ENCODE measurements at regions not wholly inside any gene's neighbourhood (a gene's known extent, or its start where the extent isn't known, plus 50 kb on each side); places are given as distances from the start of the nearest gene placed in this dataset.

DNA sequence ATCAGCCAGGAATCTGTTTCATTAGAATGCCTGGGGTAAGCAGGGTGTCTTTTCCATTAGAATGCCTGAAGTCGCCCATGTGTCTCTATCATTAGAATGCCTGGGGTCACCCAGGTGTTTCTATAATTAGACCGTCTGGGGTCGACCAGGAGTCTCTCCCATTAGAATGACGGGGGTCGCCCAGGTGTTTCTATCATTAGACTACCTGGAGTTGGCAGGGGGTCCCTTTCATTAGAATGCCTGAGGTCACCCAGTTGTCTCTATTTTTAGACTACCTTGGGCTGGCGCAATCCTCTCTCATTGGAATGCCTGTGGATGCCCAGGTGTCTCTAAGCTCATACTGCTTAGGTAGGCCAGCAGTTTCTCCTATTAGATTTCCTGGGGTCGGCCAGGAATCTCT, 1447.6 kb downstream of the UQCRFS1 start:
- no peak for FAIRE-seq

DNA sequence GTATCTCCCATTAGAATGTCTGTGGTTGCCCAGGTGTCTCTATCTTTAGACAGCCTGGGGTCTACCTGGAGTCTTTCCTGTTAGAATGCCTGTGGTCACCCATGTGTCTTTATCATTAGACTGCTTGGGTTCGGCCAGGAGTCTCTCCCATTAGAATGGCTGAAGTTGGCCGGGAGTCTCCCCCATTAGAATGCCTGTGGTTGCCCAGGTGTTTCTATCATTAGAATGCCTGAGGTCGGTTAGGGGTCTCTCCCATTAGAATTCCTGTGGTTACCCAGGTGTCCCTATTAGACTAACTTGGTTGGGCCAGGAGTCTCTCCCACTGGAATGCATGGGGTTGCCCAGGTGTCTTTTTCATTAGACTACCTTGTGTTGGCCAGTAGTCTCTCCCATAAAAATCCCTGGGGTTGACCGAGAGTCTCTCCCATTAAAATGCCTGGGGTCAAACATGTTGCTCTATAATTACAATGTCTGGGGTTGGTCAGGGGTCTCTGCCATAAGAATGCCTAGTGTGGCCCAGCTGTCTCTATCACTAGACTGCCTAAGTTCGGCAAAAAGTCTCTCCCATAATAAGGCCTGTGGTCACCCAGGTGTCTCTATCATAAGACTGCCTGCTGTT, 1448.7 kb downstream of the UQCRFS1 start:
- no peak for FAIRE-seq
- DNase-seq (ENCODE audit: insufficient read length, low spot score), result no peak

More for the DNA sequence above, 1447.6 kb downstream of the UQCRFS1 start:
- no peak for DNase-seq (ENCODE audit: insufficient read length, low spot score)

DNA sequence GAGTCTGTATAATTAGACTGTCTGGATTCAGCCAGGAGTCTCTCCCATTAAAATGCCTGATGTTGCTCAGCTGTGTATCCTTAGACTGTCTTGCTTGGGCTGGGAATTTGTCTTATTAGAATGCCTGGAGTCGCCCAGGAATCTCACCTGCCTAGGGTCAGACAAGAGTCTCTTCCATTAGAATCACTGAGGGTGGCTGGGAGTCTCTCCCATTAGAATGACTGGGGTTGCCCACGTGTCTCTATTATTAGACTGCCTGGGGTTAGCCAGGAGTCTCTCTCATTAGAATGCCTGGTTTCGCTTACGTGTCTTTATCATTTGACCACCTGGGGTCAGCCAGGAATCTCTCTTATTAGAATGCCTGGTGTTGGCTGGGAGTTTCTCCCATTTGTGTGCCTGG, 1450.0 kb downstream of the UQCRFS1 start:
- DNase-seq (ENCODE audit: insufficient read length, low spot score) (no peak), FAIRE-seq (no peak)

DNA sequence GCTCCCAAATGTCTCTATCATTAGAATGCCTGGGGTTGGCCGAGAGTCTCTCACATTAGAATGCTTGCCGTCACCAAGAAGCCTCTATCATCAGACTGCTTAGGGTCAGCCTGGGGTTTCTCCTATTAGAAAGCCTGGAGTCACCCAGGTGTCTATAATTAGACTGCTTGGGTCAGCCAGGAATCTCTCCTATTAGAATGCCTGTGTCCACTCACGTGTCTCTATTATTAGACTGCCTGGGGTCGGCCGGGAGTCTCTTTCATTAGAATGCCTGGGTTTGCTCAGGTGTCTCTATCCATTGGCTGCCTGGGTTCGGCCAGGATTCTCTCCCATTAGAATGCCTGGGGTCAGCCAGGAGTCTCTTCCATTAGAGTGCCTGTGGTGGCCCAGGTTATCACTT, 1453.1 kb downstream of the UQCRFS1 start:
- DNase-seq (ENCODE audit: insufficient read length, low spot score), result no peak
- no peak for FAIRE-seq

DNA sequence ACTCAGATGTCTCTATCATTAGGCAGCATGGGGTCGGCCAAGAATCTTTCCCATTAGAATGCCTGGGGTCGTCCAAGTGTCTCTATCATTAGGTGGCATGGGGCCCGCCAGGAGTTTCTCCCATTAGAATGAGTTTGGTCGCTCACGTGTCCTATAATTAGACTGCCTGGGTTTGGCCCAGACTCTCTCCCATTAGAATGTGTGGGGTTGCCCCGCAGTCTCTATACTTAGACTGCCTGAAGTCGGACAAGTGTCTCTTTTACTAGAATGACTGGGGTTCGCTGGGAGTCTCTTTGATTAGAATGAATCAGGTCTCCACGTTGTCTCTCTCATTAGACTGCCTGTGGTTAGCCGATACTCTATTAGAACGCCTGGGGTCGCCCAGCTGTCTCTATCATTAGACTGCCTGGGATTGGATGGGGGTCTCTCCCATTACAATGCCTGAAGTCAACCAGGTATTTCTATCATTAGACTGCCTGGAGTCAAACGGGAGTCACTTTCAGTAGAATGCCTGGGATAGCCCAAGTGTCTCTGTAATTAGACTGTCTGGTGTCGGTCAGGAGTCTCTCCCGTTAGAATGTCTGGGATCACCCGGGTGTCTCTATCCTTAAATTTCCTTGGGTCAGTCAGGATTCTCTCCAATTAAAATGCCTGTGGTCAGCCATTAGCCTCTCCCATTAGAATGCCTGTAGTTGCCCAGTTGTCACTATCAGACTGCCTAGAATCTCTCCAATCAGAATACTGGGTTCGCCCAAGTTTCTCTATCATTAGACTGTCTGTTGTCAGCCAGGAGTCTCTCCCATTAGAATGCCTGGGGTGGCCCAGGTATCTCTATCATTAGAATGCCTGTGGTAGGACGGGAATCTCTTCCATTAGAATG, 1454.1 kb downstream of the UQCRFS1 start:
- FAIRE-seq (no peak), DNase-seq (ENCODE audit: insufficient read length, low spot score) (no peak)

DNA sequence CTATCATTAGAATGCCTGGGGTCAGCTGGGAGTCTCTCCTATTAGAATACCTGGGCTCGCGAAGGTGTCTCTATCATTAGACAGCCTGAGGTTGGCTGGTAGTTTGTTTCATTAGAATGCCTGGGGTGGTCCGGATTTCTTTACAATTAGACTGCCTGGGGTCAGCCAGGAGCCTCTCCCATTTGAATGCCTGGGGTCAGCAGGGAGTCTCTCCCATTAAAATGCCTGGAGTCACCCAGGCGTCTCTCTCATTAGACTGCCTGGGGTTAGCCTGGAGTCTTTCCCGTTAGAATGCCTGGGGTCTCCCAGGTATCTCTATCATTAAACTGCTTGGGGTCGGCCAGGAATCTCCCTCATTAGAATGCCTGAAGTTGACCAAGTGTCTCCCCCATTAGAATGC, 1458.3 kb downstream of the UQCRFS1 start:
- DNase-seq (ENCODE audit: insufficient read length, low spot score) (no peak), FAIRE-seq (no peak)

DNA sequence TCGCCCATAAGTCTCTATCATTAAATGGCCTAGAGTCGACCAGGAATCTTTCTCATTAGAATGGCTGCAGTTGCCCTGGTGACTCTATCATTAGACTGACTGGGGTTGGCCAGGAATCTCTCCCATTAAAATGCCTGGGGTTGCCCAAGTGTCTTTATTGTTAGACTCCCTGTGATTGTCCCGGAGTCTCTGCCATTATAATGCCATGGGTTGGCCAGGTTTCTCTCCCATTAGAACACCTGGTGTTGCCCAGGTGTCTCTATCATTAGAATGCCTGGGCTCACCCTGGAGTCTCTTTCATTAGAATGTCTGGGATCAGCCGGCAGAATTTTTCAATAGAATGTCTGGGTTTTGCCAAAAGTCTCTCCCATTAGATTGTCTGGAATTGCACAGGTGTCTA, 1459.3 kb downstream of the UQCRFS1 start:
- DNase-seq (ENCODE audit: insufficient read length, low spot score) (no peak), FAIRE-seq (no peak)

DNA sequence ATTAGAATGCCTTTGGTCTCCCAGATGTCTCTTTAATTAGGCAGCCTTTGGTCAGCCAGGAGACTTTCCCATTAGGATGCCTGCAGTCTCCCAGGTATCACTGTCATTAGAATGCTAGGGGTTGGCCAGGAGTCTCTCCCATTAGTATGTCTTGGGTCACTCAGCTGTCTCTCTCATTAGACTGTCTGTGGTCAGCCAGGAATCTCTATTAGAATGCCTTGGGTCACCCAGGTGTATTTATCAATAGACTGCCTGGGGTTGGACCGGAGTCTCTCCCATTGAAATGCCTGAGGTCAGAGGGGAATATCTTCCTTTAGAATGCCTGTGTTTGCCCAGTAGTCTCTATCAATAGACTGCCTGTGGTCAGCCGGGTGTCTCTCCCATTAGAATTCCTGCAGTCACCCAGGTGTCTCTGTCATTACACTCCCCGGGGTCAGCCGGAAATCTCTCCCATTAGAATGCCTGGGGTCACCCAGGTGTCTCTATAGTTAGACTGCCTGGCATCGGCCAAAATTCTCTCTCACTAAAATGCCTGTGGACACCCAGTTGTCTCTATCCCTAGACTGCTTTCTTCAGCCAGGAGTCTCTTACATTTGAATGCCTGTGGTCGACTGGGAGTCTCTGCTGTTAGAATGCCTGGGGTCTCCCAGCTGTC, 1460.3 kb downstream of the UQCRFS1 start:
- DNase-seq (ENCODE audit: insufficient read length, low spot score) (no peak), FAIRE-seq (no peak)

DNA sequence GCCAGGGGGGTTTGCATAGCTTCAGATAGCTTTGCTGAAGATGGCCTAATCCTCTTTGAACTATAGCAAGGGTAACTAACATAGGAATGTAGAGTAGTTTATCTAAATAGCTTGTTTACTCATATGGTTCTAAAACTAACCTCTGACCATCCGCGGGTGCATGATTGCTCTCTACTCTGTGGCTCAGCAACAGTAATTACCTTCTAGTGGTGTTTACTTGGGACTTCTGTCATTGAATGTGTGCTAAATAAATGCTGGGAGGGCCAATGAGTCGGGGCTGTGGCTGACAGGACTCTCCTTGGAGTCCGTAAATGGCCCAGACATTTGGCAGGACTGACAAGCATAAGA, 1461.9 kb downstream of the UQCRFS1 start:
- FAIRE-seq (no peak), DNase-seq (ENCODE audit: insufficient read length, low spot score) (no peak)

DNA sequence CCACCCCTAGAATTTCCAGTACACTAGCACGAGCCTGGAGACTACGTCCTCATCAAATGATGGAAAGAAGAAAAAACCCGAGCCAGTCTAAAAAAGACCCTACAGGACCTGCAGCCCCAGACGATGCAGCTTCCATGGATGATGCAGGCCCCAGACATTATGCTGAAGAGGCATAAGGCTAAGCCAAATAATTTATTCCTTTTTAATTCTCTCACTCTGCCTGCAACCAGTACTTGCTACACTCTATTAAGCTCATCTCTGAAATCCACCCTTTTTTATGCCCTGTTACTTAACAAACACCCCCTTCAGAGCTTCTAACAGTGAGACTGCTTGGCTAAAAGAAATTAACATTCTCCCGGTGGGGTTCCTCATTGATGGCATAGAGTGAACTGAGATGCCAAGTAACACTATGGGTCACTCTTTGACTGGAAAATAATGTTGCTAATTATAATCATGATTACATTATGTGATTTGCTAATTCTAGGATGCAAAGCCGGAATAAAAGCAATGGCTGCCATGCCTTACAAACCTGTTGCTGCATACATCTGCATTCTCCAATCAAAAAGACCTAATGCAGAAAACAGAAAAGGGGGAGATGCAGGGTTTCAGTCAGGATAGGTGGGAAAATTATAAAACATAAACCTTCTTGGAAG, 1462.4 kb downstream of the UQCRFS1 start:
- FAIRE-seq (no peak), DNase-seq (ENCODE audit: insufficient read length, low spot score) (no peak)

DNA sequence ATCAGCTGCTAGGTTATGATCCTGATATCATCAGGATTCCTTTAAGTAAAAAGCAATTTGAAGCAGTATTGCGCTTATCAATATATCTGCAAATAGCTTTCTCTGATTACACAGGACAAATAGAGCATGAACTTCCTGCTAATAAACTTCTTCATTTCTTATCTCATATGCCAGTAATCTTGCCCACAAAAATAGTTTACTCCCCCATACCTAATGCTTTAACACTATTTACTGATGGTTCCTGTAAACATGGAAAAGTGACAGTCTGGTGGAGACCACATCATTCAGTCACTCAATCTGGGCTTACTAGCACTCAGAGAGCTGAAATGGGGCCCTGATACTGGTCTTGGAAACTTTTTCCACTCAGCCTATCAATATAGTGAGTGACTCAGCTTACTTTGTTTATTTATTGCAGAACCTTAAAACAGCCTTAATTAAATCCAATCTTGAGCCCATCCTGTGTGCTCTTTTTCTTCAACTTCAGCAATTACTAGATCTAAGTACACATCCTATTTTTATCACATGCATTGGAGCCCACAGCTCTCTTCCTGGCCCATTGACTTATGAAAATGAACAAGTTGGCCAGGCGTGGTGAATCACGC, 1464.3 kb downstream of the UQCRFS1 start:
- no peak for DNase-seq (ENCODE audit: insufficient read length, low spot score)
- FAIRE-seq, result no peak

DNA sequence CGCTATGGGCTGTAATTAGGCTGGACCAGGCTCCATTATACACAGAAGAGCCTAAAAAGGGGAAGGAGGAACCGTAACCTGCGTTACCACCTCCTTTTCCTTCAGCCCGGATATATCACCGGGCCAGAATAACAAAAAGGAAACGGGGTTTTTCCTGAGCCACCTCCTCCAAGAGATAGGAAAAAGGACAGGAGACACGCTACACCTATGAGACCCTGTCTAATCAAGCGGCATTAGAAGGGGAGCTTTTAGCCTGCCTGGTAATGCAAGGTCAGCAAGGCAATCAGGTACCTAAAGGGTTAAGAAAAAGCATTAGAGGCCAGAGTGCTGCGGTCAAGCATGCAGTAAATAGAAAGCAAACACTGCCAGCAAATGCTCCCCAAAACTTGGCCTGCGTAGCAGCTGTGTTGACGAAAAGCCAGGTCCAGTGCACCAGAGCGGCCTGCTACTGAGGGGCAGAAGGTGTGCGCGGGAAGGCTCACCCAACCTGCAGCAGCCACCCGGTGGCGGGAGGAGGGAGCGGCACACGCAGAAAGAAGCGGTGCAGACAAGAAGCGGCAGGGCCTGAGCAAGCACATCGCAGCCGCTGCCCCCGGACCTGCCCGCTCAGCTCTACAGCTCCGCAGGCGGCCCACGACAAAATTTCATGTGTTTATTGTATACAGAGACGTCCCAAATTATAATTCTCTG, 1466.1 kb downstream of the UQCRFS1 start:
- DNase-seq (ENCODE audit: insufficient read length, low spot score), result no peak
- no peak for FAIRE-seq

DNA sequence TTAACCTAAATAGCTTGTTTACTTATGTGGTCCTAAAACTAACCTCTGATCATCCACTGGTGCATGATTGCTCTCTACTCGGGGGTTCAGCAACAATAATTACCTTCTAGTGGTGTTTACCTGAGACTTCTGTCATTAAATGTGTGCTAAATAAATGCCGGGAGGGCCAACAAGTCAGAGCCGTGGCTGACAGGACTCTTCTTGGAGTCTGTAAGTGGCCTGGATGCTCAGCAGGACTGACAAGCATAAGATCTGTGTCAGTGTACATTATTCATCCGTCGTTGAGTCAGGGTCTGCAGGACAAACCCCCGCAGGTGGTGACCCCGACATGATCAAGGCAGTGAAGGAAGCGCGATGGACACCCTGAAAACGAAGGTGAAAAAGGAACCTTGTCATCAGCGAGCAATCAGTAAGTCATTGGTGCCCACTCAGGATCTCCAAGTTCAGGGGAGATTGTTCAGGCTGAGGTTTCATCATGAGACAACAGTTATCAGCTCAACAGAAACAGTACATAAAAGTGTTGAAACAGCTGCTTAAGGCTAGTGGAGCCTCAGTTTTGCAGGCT, 1466.9 kb downstream of the UQCRFS1 start:
- DNase-seq (ENCODE audit: insufficient read length, low spot score) (no peak), FAIRE-seq (no peak)

DNA sequence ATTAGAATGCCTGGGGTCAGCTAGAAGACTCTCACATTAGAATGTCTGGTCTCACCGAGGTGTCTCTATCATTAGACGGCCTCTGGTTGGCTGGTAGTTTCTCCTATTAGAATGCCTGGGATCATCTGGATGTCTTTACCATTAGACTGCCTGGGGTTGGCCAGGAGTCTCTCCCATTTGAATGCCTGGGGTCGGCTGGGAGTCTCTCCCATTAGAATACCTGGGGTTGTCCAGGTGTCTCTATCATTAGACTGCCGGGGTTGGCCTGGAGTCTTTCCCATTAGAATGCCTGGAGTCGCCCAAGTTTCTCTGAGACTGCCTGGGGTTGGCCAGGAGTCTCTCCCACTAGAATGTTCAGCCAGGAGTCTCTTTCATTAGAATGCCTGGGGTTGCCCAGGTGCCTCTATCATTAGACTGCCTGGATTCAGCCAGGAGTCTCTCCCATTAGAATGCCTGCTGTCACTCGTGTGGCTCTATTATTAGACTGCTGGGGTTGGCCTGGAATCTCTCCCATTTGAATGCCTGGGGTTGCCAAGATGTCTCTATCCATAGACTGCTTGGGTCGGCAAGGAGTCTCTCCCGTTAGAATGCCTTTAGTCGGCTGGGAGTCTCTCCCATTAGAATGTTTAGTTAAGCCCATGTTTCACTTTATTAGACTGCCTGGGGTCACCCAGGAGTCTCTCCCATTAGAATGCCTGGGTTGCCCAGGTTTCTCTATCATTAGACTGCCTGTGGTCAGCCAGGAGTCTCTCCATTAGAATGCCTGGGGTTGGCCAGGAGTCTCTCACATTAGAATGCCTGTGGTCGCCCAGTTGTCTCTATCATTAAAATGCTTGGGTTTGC, 1467.8 kb downstream of the UQCRFS1 start:
- FAIRE-seq (no peak), DNase-seq (ENCODE audit: insufficient read length, low spot score) (no peak)

DNA sequence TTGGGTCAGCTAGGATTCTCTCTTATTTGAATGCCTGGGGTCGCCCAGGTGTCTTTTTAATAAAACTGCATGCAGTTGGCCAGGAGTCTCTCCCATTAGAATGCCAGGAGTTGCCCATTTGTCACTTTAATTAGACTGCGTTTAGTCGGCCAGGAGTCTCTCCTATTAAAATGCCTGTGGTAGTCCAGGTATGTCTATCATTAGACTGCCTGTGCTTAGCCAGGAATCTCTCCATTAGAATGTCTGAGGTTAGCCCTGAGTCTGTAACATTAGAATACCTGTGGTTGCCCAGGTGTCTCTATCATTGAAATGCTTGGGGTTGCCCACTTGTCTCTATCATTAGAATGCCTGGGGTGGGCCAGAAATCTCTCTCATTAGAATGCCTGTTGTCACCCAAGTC, 1470.9 kb downstream of the UQCRFS1 start:
- DNase-seq (ENCODE audit: insufficient read length, low spot score), result no peak
- FAIRE-seq, result no peak

DNA sequence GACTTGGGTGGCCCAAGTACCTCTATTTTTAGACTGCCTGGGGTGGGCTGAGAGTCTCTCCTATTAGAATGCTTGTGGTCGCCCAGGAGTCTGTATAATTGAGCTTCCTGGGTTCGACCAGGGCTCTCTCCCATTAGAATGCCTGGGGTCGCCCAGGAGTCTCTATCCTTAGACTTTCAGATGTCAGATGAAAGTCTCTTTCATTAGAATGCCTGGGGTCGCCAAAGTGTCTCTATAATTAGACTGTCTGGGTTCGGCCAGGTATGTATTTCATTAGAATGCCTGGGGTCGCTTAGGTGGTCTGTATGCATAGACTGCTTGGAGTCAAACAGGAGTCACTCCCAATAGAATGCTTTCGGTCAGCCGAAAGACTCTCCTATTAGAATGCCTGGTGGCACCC, 1471.7 kb downstream of the UQCRFS1 start:
- DNase-seq (ENCODE audit: insufficient read length, low spot score), result no peak
- no peak for FAIRE-seq

DNA sequence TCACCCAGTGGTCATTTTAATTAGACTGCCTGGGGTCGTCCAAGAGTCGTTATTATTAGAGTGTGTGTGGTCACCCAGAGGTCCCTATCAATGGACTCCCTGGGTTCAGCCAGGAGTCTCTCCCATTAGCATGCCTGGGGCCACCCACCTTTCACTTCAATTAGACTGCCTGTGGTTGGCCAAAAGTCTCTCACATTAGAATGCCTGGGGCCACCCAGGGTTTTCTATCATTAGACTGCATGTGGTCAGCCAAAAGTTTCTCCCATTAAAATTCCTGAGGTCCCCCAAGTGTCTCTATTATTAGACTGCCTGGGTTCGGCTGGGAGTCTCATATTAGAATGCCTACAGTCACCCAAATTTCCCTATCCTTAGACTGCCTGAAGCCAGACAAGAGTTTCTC, 1472.6 kb downstream of the UQCRFS1 start:
- DNase-seq (ENCODE audit: insufficient read length, low spot score), result no peak
- no peak for FAIRE-seq

DNA sequence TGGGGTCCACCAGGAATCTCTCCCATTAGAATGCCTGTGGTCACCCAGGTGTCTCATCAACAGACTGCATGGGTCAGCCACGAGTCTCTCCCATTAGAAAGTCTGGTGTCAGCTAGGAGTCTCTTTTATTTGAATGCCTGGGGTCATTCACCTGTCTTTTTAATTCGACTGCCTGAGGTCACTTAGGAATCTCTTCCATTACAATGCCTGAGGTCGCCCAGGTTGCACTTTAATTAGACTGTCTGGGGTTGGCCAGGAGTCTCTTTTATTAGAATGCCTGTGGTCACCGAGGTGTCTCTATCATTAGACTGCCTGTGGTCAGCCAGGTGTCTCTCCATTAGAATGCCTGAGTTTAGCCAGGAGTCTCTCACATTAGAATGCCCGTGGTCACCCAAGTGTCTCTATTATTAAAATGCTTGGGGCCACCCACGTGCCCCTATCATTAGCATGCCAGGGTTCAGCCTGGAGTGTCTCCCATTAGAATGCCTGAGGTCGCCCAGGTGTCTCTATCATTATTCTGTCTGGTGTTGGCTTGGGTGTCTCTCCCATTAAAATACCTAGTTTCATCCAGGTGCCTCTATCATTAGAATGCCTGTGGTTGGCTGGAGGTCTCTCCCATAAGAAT, 1474.3 kb downstream of the UQCRFS1 start:
- DNase-seq (ENCODE audit: insufficient read length, low spot score) (no peak), FAIRE-seq (no peak)

DNA sequence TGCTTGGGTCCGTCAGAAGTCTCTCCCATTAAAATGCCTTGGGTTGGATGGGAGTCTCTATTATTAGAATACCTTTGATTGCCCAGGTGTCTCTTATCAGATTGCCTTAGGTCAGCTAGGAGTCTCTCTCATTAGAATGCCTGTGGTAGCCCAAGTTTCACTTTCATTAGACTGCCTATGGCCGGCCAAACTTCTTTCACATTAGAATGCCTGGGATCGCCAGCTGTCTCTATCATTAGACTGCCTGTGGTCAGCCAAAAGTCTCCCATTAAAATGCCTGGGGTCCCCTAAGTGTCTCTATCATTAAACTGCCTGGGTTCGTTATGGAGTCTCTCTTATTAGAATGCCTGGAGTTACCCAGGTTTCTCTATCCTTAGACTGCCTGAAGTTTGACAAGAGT, 1476.7 kb downstream of the UQCRFS1 start:
- no peak for FAIRE-seq
- DNase-seq (ENCODE audit: insufficient read length, low spot score), result no peak

Data from HTR-8/SVneo (cell line).